ENCODE measurements at regions not wholly inside any gene's neighbourhood (a gene's known extent, or its start where the extent isn't known, plus 50 kb on each side); places are given as distances from the start of the nearest gene placed in this dataset.
"Not testable (repeated sequence)": the region's sequence is repeated elsewhere in the genome, so short reads cannot be mapped to it uniquely, and the experiment has no call there.

GRCh38 chr3:80618295-80619256, 850.8 kb upstream of the ROBO1 start:
- no peak for DNase-seq (ENCODE audit: low read depth in 2 of 2)

GRCh38 chr3:80612366-80612765, 844.6 kb upstream of the ROBO1 start:
- DNase-seq (ENCODE audit: low read depth in 2 of 2): no peak

- DNase-seq (ENCODE audit: low read depth in 2 of 2): not testable (repeated sequence)
Observed at GRCh38 chr3:80608072-80608471, 840.3 kb upstream of the ROBO1 start.

GRCh38 chr3:80606073-80606472, 838.3 kb upstream of the ROBO1 start:
- DNase-seq (ENCODE audit: low read depth in 2 of 2): no peak

- DNase-seq (ENCODE audit: low read depth in 2 of 2): no peak
Observed at GRCh38 chr3:80601479-80601878, 833.7 kb upstream of the ROBO1 start.

GRCh38 chr3:80592792-80593191, 825.0 kb upstream of the ROBO1 start:
- DNase-seq (ENCODE audit: low read depth in 2 of 2): no peak

- no peak for DNase-seq (ENCODE audit: low read depth in 2 of 2)
Observed at GRCh38 chr3:80586338-80586737, 818.5 kb upstream of the ROBO1 start.

- no peak for DNase-seq (ENCODE audit: low read depth in 2 of 2)
Observed at GRCh38 chr3:80580146-80580545, 812.3 kb upstream of the ROBO1 start.

GRCh38 chr3:80564391-80564790, 796.6 kb upstream of the ROBO1 start:
- DNase-seq (ENCODE audit: low read depth in 2 of 2): no peak

GRCh38 chr3:80559701-80560100, 791.9 kb upstream of the ROBO1 start:
- DNase-seq (ENCODE audit: low read depth in 2 of 2): no peak

GRCh38 chr3:80556763-80557162, 789.0 kb upstream of the ROBO1 start:
- DNase-seq (ENCODE audit: low read depth in 2 of 2): no peak

GRCh38 chr3:80554304-80554703, 786.5 kb upstream of the ROBO1 start:
- no peak for DNase-seq (ENCODE audit: low read depth in 2 of 2)

GRCh38 chr3:80553211-80553610, 785.4 kb upstream of the ROBO1 start:
- DNase-seq (ENCODE audit: low read depth in 2 of 2): no peak

GRCh38 chr3:80550174-80550573, 782.4 kb upstream of the ROBO1 start:
- no peak for DNase-seq (ENCODE audit: low read depth in 2 of 2)

- DNase-seq (ENCODE audit: low read depth in 2 of 2): no peak
Observed at GRCh38 chr3:80549173-80549572, 781.4 kb upstream of the ROBO1 start.

GRCh38 chr3:80543154-80543553, 775.4 kb upstream of the ROBO1 start:
- no peak for DNase-seq (ENCODE audit: low read depth in 2 of 2)

- no peak for DNase-seq (ENCODE audit: low read depth in 2 of 2)
Observed at GRCh38 chr3:80542456-80542855, 774.7 kb upstream of the ROBO1 start.

GRCh38 chr3:80537680-80538079, 769.9 kb upstream of the ROBO1 start:
- no peak for DNase-seq (ENCODE audit: low read depth in 2 of 2)

GRCh38 chr3:80535286-80535685, 767.5 kb upstream of the ROBO1 start:
- DNase-seq (ENCODE audit: low read depth in 2 of 2): no peak

- DNase-seq (ENCODE audit: low read depth in 2 of 2): no peak
Observed at GRCh38 chr3:80533553-80533952, 765.8 kb upstream of the ROBO1 start.

- no peak for DNase-seq (ENCODE audit: low read depth in 2 of 2)
Observed at GRCh38 chr3:80526153-80526552, 758.4 kb upstream of the ROBO1 start.

- DNase-seq (ENCODE audit: low read depth in 2 of 2): no peak
Observed at GRCh38 chr3:80521081-80521480, 753.3 kb upstream of the ROBO1 start.

GRCh38 chr3:80519436-80519835, 751.6 kb upstream of the ROBO1 start:
- no peak for DNase-seq (ENCODE audit: low read depth in 2 of 2)

- no peak for DNase-seq (ENCODE audit: low read depth in 2 of 2)
Observed at GRCh38 chr3:80496452-80496851, 728.7 kb upstream of the ROBO1 start.
